ENCODE measurements at regions not wholly inside any gene's neighbourhood (a gene's known extent, or its start where the extent isn't known, plus 50 kb on each side); places are given as distances from the start of the nearest gene placed in this dataset.

GRCh38 chr3:110957247-110958025 is 114.2 kb upstream of the NECTIN3 start:
- TF ChIP-seq CTCF (conservative IDR thresholded peaks at IDR 0.05; ENCODE audit: low read length) (no peak), EZH2phosphoT487 (IDR thresholded peaks at IDR 0.05; ENCODE audit: borderline replicate concordance, low read depth, low read length) (no peak)
